Lung microvascular endothelial cell (primary cell): ENCODE measurements at regions not wholly inside any gene's neighbourhood (a gene's known extent, or its start where the extent isn't known, plus 50 kb on each side); places are given as distances from the start of the nearest gene placed in this dataset.
A peak's percentile ranks its signal among the peaks of the same experiment; 100 is the strongest.

Experiments
- DNase-seq, 2 donors: peaks; one replicate each; pipeline versions ENCODE4 v3.0.0 to v3.0.0-alpha.2; 2010; ENCODE audit warnings: low read depth in 2 of 2

- DNase-seq: peak in 1 of 2 donors; percentile 31
Observed at GRCh38 chr2:161100211-161100895, 59.9 kb upstream of the TANK start.

GRCh38 chr2:161101406-161101805 lies 58.8 kb upstream of the TANK start:
- DNase-seq: no peak

GRCh38 chr2:161102770-161103450 lies 57.3 kb upstream of the TANK start:
- peak; percentile 27 to 46 for DNase-seq

GRCh38 chr2:161103451-161103831 lies 56.8 kb upstream of the TANK start:
- DNase-seq: no peak

- peak in 1 of 2 donors; percentile 21 for DNase-seq
Observed at GRCh38 chr2:161104054-161104553, 56.1 kb upstream of the TANK start.

GRCh38 chr2:161107265-161107664 lies 53.0 kb upstream of the TANK start:
- no peak for DNase-seq
